HG03460 (cell line): ENCODE measurements at regions not wholly inside any gene's neighbourhood (a gene's known extent, or its start where the extent isn't known, plus 50 kb on each side); places are given as distances from the start of the nearest gene placed in this dataset.

Experiments used
- ATAC-seq: cut with Tn5 transposase; IDR thresholded peaks from one replicate; pipeline ENCODE4 v1.9.1; 2021; ENCODE audit not compliant: unreplicated experiment

DNA sequence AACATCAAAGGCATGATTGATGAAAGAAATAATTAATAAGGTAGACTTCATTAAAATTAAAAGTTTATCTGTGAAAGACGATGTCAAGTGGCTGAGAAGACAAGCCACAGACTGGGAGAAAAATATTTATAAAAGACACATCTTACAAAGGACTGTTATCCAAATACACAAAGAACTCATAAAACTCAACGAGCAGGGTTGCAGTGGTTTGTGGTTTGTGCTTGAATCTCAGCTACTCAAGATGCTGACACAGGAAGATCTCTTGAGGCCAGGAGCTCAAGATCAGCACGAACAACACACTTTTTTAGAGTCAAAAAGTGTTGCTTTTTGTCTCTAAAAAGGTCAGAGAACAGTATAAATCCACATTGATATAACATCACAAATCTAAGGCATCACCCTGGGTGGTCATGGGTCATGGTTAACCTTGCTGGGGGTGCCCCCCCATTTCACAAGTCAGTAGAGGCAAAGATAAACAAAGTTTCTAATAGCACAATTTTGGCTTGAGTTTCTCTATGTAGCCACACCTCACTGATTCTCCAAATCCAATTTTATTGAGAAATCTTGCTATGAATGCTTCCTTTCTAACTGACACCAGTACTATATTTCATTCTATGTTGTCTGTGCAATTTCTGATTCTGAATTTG lies 342.9 kb upstream of the RPS23 start:
- ATAC-seq, result no peak

- no peak for ATAC-seq
Measured at GRCh38 chr5:82619097-82619496, 340.9 kb upstream of the RPS23 start.

GRCh38 chr5:82614706-82615105 lies 336.6 kb upstream of the RPS23 start:
- ATAC-seq, result no peak

GRCh38 chr5:82613891-82614290 lies 335.7 kb upstream of the RPS23 start:
- ATAC-seq, result no peak

GRCh38 chr5:82610686-82611085 lies 332.5 kb upstream of the RPS23 start:
- ATAC-seq, result no peak

- ATAC-seq, result no peak
Measured at GRCh38 chr5:82605441-82605973, 327.4 kb upstream of the RPS23 start.

GRCh38 chr5:82603033-82603987 lies 325.2 kb upstream of the RPS23 start:
- ATAC-seq, result no peak

- ATAC-seq, result no peak
Measured at GRCh38 chr5:82601861-82602260, 323.7 kb upstream of the RPS23 start.

DNA sequence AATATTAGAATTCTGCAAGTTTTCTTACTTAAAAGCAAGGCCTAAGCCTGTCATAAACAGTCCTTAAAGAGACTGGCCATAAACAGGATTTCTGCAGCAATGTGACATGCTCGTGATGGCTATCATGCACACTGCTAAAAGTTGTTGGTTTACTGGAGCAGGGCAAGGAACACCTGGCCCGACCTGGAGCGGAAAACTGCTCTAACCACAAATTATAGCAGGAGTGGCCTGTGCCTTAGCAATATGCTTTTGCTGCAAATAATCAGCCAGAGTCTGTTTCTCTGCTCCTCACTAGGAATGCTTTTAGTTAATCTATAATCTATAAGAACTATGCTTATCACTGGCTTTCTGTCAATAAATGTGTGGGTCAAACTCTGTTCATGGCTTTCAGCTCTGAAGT lies 322.9 kb upstream of the RPS23 start:
- no peak for ATAC-seq

- no peak for ATAC-seq
Measured at GRCh38 chr5:82599692-82600091, 321.5 kb upstream of the RPS23 start.

DNA sequence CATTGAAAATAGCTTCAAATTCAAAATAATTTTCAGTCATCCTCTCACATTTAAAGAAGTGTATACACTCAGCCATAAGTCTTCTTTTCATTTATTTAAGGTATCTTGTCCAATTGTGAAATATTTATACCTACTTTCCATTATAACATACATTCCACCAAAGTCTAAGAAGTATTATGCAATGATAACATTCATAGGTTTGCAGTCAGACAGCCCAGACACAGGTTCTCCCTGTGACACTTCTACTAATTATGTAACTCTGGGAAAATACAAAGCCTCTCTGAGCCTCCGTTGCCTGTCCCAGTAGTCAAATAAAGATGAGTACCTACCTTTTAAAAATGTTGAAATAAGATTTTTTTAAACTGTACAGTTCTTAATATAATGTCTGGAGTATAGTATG lies 320.9 kb upstream of the RPS23 start:
- no peak for ATAC-seq

DNA sequence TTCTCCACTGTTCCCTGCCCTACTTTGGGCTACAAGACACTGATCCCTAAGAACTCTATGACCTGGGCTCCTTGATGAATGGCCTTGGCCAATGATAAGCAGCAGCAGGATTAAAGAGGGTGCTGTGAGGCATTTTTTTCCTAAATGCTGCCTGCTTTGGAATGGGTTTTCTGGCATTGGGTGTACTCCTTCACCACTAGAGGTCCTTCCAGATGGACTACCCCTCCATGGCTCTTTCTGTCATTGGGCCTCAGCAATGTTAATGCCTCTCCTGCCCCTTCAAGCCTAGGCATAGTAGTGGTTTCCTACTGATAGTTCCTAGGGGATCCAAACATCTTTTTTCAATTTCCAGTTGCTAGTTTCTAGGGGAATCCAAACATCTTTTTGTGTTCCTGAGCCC lies 319.3 kb upstream of the RPS23 start:
- no peak for ATAC-seq

DNA sequence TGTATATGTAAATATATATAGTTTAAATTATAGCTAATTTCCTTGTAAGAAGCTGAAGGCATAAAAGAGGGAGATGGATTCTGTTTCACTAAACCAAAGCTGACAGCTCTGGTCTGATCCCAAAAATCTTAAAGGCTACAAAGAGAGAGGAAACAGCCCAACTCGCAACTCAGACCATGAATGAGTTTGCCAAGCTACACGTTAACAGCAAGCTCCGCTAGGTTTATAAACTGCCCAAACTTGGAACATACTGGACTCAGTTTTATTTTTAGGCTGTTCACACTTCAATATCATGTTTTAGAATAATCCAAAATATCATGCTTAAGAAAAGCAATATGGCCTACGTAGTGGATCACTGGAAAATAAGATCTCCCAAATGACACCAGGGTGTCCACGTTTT lies 318.3 kb upstream of the RPS23 start:
- no peak for ATAC-seq

DNA sequence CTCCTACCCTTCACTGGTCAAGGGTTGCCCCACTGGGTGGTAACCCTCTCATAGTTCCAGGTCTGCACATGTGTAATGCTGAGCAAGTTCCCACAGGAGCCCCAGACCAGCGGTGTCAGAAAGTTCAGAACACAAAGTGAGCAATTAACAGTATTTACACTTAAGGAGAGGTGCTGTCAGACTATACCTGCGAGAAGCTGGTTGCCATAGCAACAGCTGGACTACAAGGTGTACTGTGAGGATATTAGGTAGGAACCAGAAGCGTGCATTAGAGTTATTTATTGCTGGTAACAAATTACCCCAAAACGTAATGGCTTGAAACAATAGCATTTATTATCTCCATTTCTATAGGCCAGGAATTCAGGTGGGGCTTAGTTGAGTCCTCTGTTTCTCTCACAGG lies 317.0 kb upstream of the RPS23 start:
- ATAC-seq, result no peak

DNA sequence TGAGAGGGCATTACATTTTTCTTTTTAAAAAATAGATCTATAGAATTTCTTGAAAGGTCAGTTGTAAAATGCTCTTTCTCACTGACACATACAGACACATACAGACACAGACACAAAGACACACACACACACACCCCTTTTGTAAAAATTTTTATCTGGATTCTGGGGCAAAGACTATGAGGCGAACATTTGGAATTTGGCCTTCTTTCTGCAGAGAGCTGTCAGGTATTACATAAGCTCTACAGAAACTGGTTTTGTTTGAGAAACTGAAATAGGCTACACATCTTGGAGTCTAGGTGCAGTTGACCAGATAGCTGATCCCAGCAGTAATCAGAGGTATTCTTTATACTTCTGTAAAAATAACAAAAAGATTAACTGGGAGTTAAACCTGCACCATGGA lies 315.9 kb upstream of the RPS23 start:
- no peak for ATAC-seq

GRCh38 chr5:82593481-82593880 lies 315.3 kb upstream of the RPS23 start:
- no peak for ATAC-seq

GRCh38 chr5:82591021-82591515 lies 312.9 kb upstream of the RPS23 start:
- ATAC-seq, result no peak

- no peak for ATAC-seq
Measured at GRCh38 chr5:82590112-82590511, 312.0 kb upstream of the RPS23 start.

GRCh38 chr5:82586661-82587310 lies 308.6 kb upstream of the RPS23 start:
- ATAC-seq, result no peak

DNA sequence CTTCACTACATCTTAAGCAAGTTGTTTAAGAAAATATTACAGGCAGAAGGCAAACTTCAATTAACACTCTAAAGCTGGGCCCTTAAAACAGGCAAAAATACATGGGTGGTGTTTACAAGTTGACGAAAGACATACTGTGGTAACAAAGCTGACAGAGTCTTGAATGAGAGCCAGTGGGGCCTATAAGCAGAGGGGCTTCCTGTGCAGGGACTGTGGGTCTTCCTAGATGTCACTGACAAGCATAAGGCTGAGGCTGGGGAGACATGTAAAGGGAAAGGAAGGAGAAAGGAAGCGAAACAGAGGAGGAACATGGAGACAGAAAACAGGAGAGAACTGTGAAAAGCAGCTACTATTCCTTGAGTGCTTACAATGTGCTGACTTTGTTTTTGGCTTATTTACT lies 308.0 kb upstream of the RPS23 start:
- no peak for ATAC-seq

- ATAC-seq, result no peak
Measured at GRCh38 chr5:82584631-82585030, 306.5 kb upstream of the RPS23 start.
